ENCODE measurements at regions not wholly inside any gene's neighbourhood (a gene's known extent, or its start where the extent isn't known, plus 50 kb on each side); places are given as distances from the start of the nearest gene placed in this dataset.

- no peak for DNase-seq (ENCODE audit: low spot score)
Observed at GRCh38 chr13:90740099-90740498, 607.4 kb upstream of the MIR17HG start.

GRCh38 chr13:90742381-90742780, 605.1 kb upstream of the MIR17HG start:
- no peak for DNase-seq (ENCODE audit: low spot score)

- no peak for DNase-seq (ENCODE audit: low spot score)
Observed at GRCh38 chr13:90746230-90746629, 601.3 kb upstream of the MIR17HG start.

- no peak for DNase-seq (ENCODE audit: low spot score)
Observed at GRCh38 chr13:90750021-90750420, 597.5 kb upstream of the MIR17HG start.

- no peak for DNase-seq (ENCODE audit: low spot score)
Observed at GRCh38 chr13:90751026-90751425, 596.5 kb upstream of the MIR17HG start.

- DNase-seq (ENCODE audit: low spot score) = no peak
Observed at GRCh38 chr13:90752070-90752469, 595.4 kb upstream of the MIR17HG start.

- no peak for DNase-seq (ENCODE audit: low spot score)
Observed at GRCh38 chr13:90757127-90757680, 590.3 kb upstream of the MIR17HG start.

- no peak for DNase-seq (ENCODE audit: low spot score)
Observed at GRCh38 chr13:90760639-90761038, 586.8 kb upstream of the MIR17HG start.

- no peak for DNase-seq (ENCODE audit: low spot score)
Observed at GRCh38 chr13:90763476-90764150, 583.9 kb upstream of the MIR17HG start.

GRCh38 chr13:90766386-90766902, 581.0 kb upstream of the MIR17HG start:
- DNase-seq (ENCODE audit: low spot score) = no peak

- DNase-seq (ENCODE audit: low spot score) = no peak
Observed at GRCh38 chr13:90768116-90768515, 579.4 kb upstream of the MIR17HG start.

GRCh38 chr13:90769387-90769786, 578.1 kb upstream of the MIR17HG start:
- DNase-seq (ENCODE audit: low spot score) = no peak

- DNase-seq (ENCODE audit: low spot score) = no peak
Observed at GRCh38 chr13:90770334-90770733, 577.2 kb upstream of the MIR17HG start.

- DNase-seq (ENCODE audit: low spot score) = no peak
Observed at GRCh38 chr13:90773681-90774080, 573.8 kb upstream of the MIR17HG start.

GRCh38 chr13:90776051-90776748, 571.3 kb upstream of the MIR17HG start:
- DNase-seq (ENCODE audit: low spot score) = no peak

- no peak for DNase-seq (ENCODE audit: low spot score)
Observed at GRCh38 chr13:90783273-90783672, 564.2 kb upstream of the MIR17HG start.

GRCh38 chr13:90787007-90787406, 560.5 kb upstream of the MIR17HG start:
- no peak for DNase-seq (ENCODE audit: low spot score)

- DNase-seq (ENCODE audit: low spot score) = no peak
Observed at GRCh38 chr13:90792335-90792734, 555.2 kb upstream of the MIR17HG start.

- DNase-seq (ENCODE audit: low spot score) = no peak
Observed at GRCh38 chr13:90793261-90793820, 554.1 kb upstream of the MIR17HG start.

GRCh38 chr13:90796474-90796873, 551.0 kb upstream of the MIR17HG start:
- no peak for DNase-seq (ENCODE audit: low spot score)

GRCh38 chr13:90797335-90797734, 550.2 kb upstream of the MIR17HG start:
- DNase-seq (ENCODE audit: low spot score) = no peak

GRCh38 chr13:90798381-90798780, 549.1 kb upstream of the MIR17HG start:
- DNase-seq (ENCODE audit: low spot score) = no peak

Data from ecto neural progenitor cell (in vitro differentiated cells).